GM12875 (cell line): ENCODE measurements at regions not wholly inside any gene's neighbourhood (a gene's known extent, or its start where the extent isn't known, plus 50 kb on each side); places are given as distances from the start of the nearest gene placed in this dataset.

Experiments
- H3K4me3 ChIP-seq: one replicate; pipeline ENCODE4 v1.5.1; 2011; ENCODE audit warnings: low read depth, low read length, control low read depth
- CTCF ChIP-seq: IDR thresholded peaks from 2 replicates; pipeline ENCODE4 v1.5.1; 2011; ENCODE audit warnings: low read depth, mild to moderate bottlenecking, control low read depth, inconsistent platforms, low read length, moderate library complexity, borderline replicate concordance; ENCODE audit not compliant: insufficient read depth

- H3K4me3 ChIP-seq: no peak overlapping the region
- TF ChIP-seq CTCF: no peak
These were observed 97.8 kb upstream of the NPAS2 start for GRCh38 chr2:100722125-100722524.

DNA sequence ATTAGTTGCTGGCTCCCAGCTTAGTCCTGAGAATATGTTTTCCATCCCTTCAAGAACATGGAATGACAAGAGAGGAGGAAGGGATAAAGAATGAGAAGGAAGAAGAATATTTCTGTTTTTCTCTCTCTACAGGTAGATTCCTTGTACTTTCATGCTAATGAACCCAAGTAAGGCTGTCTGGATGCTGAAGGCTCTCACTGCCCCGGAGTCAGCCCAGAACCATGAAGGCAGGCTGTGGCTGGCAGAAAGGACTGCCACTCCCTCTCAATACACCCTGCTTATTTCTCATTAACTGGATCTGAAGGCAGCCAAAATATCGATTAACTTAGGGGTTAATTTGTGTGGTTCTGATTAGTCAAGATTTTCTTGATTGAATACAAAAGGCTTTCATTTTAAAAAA lies 93.1 kb upstream of the NPAS2 start:
- no peak for TF ChIP-seq CTCF
- no peak overlapping the region for H3K4me3 ChIP-seq

DNA sequence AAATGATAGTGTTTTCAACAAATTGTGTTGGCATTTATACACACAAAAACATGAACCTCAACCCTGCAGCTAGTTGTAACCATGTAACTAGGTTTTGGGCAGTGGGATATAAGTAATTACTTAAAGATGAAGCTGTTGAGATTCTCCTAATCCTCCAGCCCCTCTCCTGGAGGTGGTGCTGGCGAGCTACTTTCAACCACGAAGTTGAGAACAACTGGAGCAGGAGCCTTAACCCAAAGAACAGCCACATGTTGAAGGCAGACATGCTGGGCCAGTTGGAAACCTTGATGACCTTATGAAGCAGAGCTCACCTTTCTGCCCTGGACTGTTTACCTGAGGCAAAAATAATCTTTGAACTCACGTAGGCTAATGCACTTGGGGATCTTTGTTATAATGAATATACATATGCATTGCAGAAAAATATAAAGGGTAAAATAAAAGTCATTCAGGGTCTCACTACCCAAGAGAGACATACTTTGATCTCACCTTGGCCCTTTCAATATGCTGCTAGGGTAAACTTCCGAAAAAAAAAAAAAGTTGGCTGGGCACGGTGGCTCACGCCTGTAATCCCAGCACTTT lies 89.6 kb upstream of the NPAS2 start:
- TF ChIP-seq CTCF: 0 out of 2 replicates have a peak, but pooled peaks have one; percentile 42
- H3K4me3 ChIP-seq: no peak overlapping the region

GRCh38 chr2:100731535-100731981 lies 88.4 kb upstream of the NPAS2 start:
- no peak for TF ChIP-seq CTCF
- no peak overlapping the region for H3K4me3 ChIP-seq

- H3K4me3 ChIP-seq: no peak overlapping the region
- TF ChIP-seq CTCF: no peak
These were observed 86.3 kb upstream of the NPAS2 start for GRCh38 chr2:100733391-100734187.

DNA sequence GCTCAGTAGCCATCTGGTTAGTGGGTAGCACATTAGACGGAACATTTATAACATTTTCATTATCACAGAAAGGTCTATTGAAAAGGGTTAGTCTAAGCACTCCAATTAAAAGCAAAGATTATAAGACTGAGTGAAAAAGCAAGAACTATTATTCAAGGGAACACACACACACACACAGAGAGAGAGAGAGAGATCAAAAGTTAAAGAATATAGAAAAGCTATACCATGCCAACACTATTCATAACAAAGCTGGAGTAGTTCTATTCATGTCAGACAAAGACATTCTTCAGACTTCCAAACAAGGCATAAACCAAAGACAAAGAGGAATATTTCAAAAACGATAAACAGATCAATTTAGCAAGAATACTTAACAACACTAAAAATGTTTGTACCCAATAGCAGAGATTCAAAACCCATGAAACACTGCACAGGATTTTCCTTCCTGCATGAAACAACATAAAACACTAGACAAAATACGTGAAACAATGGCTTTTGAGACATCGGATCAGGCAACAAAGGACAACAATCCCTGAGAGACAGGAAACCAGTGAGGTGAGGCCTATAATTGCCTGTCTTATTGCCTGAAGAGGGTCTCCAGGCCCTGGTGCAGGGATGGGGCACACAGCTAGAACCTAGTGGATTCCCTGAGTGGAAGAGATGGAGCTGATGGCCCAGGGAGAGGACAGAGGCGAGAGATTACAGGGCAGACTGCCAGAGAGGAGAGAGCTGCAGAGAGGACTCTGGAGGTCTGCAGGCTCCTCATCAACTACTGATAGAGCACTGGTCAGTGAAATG lies 83.6 kb upstream of the NPAS2 start:
- TF ChIP-seq CTCF: no peak
- H3K4me3 ChIP-seq: no peak overlapping the region
